Activated T-helper 17 cell treated with anti-CD3 and anti-CD28 coated beads, Interleukin-2, amount 50 U/mL, for 72 hours (primary cell): ENCODE measurements at regions not wholly inside any gene's neighbourhood (a gene's known extent, or its start where the extent isn't known, plus 50 kb on each side); places are given as distances from the start of the nearest gene placed in this dataset.

Source experiments
- ATAC-seq: fragments of 150-1000 bp; cut with Tn5 transposase; replicated peaks from 2 replicates; pipeline ENCODE4 v1.10.0; 2021; ENCODE audit warnings: mild to moderate bottlenecking, moderate library complexity
- H3K27ac Mint-ChIP-seq: one replicate; pipeline ENCODE4 v1.8.0; 2022; ENCODE audit warnings: mixed read lengths
- H3K27me3 Mint-ChIP-seq: one replicate; pipeline ENCODE4 v1.8.0; 2022; ENCODE audit warnings: mixed read lengths
- H3K36me3 Mint-ChIP-seq: one replicate; pipeline ENCODE4 v1.8.0; 2022; ENCODE audit warnings: low read depth, mild to moderate bottlenecking, mixed read lengths
- H3K4me1 Mint-ChIP-seq: one replicate; pipeline ENCODE4 v1.8.0; 2022; ENCODE audit warnings: mixed read lengths
- H3K4me3 Mint-ChIP-seq: one replicate; pipeline ENCODE4 v1.8.0; 2022; ENCODE audit warnings: mild to moderate bottlenecking, mixed read lengths
- H3K9me3 Mint-ChIP-seq: one replicate; pipeline ENCODE4 v1.8.0; 2022; ENCODE audit warnings: mixed read lengths

DNA sequence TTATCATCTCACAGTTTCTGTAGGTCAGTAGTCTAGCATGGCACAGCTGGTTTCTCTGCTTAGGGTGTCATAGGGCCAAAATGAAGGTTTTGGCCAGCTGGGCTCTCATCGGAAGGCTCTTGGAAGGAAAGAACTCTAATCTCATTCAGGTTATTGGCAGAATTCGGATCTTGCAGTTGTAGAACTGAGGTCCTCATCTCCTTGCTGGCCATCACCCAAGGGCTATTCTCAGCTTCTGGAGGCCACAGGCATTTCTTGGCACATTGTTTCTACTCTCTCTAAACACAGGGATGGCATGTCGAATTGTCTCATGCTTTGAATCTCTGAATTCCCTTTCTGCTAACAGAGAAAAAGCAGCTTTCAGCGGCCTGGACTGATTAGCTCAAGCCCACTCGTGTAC is 258.0 kb upstream of the SMARCA2 start:
- Mint-ChIP-seq H3K9me3 (no peaks in the 10 kb centered on the region), H3K27me3 (peaks cover 8% of the 10 kb centered on the region)

DNA sequence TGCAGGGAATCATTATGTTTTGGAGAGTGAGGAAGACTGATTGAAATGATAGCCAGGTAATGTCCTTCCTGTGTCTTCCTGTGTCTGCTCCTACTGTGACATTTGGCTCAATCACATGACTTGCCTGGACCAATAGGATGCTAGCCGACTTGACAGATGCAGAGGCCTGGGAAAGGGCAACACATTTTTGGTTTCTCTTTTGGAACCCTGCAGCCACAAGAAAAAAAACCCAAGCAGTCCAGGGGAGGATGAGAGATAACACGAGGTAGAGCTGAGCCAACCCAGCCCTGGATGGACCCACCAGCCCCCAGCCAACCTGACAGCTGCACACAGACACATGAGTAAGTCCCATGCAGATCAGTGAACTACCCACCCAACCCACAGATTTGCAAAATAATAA is 256.1 kb upstream of the SMARCA2 start:
- Mint-ChIP-seq H3K36me3 (no peaks in the 10 kb centered on the region), H3K9me3 (no peaks in the 10 kb centered on the region), H3K4me3 (no peak overlapping the region), H3K27me3 (peaks cover 8% of the 10 kb centered on the region), H3K27ac (no peak overlapping the region), H3K4me1 (no peaks in the 10 kb centered on the region)
- no peak for ATAC-seq

More for the DNA sequence above, 258.0 kb upstream of the SMARCA2 start:
- Mint-ChIP-seq H3K4me1 (no peaks in the 10 kb centered on the region), H3K36me3 (no peaks in the 10 kb centered on the region), H3K4me3 (no peak overlapping the region), H3K27ac (no peak overlapping the region)
- ATAC-seq: no peak

- no peaks in the 10 kb centered on the region for H3K36me3 Mint-ChIP-seq
- no peak overlapping the region for H3K4me3 Mint-ChIP-seq
- peaks cover 8% of the 10 kb centered on the region for H3K27me3 Mint-ChIP-seq
- ATAC-seq: no peak
- H3K27ac Mint-ChIP-seq: no peak overlapping the region
- no peaks in the 10 kb centered on the region for H3K4me1 Mint-ChIP-seq
- no peaks in the 10 kb centered on the region for H3K9me3 Mint-ChIP-seq
These were observed 255.3 kb upstream of the SMARCA2 start for GRCh38 chr9:1759771-1760300.

GRCh38 chr9:1761807-1762206 is 253.3 kb upstream of the SMARCA2 start:
- H3K4me1 Mint-ChIP-seq: no peaks in the 10 kb centered on the region
- H3K36me3 Mint-ChIP-seq: no peaks in the 10 kb centered on the region
- peaks cover 6% of the 10 kb centered on the region for H3K27me3 Mint-ChIP-seq
- H3K9me3 Mint-ChIP-seq: no peaks in the 10 kb centered on the region
- H3K4me3 Mint-ChIP-seq: no peak overlapping the region
- no peak for ATAC-seq
- no peak overlapping the region for H3K27ac Mint-ChIP-seq

DNA sequence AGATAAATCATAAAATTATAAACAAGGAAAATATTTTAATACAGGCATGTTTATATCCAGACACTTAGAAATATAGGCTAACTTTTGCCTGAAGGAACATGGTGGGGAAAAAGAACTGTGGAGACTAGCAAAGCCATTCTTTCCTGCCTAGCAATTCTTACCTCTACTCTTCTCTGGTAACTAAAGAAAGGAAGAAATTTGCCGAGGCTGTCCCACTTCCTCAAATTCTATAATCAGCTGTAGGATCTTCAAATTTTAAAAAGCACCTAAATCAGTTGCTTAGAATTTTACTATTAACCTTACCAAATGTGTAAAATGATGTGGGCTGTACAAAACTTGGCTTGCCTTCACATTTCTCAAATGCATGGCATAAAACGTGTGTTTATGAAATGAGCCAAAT is 249.1 kb upstream of the SMARCA2 start:
- ATAC-seq: no peak
- H3K27ac Mint-ChIP-seq: no peak overlapping the region
- H3K27me3 Mint-ChIP-seq: peaks cover 16% of the 10 kb centered on the region
- H3K4me1 Mint-ChIP-seq: no peaks in the 10 kb centered on the region
- no peak overlapping the region for H3K4me3 Mint-ChIP-seq
- no peaks in the 10 kb centered on the region for H3K9me3 Mint-ChIP-seq
- no peaks in the 10 kb centered on the region for H3K36me3 Mint-ChIP-seq

DNA sequence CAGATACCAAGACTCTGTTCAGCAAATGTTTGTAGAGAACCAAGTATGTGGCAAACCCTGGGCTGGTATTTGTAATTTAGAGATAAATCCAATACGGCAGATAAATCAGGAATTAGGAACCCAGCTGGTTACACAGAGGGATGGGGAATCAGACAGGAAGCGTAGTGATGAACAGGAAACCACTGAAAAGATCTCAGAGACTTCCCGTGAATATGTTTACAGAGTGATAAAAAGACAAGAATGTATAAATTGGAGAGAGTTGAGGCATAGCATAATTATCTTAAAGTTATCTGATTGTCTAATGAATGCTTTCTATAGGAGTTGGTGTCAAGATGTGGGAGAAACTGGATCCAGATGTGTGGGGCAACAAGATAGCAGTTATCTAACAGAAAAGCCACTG is 246.6 kb upstream of the SMARCA2 start:
- no peak for ATAC-seq
- Mint-ChIP-seq H3K9me3 (no peaks in the 10 kb centered on the region), H3K4me3 (no peak overlapping the region), H3K4me1 (no peaks in the 10 kb centered on the region), H3K27ac (no peak overlapping the region), H3K27me3 (peaks cover 18% of the 10 kb centered on the region), H3K36me3 (no peaks in the 10 kb centered on the region)

DNA sequence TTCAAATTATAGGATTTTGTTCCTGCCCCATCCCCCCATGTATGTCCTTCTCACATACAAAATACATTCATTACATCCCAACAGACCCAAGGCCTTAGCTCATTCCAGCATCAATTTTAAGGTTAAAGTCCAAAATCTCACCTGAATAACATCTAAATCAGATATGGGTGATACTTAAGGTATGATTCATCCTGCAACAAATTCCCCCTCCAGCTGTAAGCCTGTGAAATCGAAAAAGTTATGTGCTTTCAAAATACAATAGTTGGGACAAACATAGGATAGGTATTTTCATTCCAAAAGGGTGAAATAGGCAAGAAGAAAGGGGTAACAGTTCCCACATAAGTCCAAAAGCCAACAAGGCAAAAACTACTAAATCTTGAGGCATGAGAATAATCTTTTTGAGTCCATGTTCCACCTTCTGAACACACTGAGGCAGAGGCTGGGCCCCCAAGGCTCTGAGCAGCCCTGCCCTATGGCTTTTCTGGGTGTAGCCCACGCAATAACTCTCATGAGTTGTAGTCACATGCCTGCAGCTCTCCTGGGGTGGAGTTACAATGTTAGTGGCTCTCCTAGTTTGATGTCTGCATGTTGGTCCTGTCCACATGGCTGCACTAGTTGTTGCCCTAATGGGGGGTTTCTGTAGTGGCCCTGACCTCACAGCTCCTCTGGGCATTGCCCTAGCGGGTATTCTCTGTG is 243.9 kb upstream of the SMARCA2 start:
- no peak overlapping the region for H3K4me3 Mint-ChIP-seq
- H3K27me3 Mint-ChIP-seq: peaks cover 18% of the 10 kb centered on the region
- no peaks in the 10 kb centered on the region for H3K9me3 Mint-ChIP-seq
- ATAC-seq: no peak
- H3K4me1 Mint-ChIP-seq: no peaks in the 10 kb centered on the region
- H3K27ac Mint-ChIP-seq: no peak overlapping the region
- H3K36me3 Mint-ChIP-seq: no peaks in the 10 kb centered on the region

- Mint-ChIP-seq H3K4me3 (no peak overlapping the region), H3K36me3 (no peaks in the 10 kb centered on the region), H3K9me3 (no peaks in the 10 kb centered on the region), H3K27ac (no peak overlapping the region), H3K27me3 (peaks cover 3% of the 10 kb centered on the region), H3K4me1 (no peaks in the 10 kb centered on the region)
- ATAC-seq: no peak
These were observed 239.9 kb upstream of the SMARCA2 start for GRCh38 chr9:1775230-1775629.

DNA sequence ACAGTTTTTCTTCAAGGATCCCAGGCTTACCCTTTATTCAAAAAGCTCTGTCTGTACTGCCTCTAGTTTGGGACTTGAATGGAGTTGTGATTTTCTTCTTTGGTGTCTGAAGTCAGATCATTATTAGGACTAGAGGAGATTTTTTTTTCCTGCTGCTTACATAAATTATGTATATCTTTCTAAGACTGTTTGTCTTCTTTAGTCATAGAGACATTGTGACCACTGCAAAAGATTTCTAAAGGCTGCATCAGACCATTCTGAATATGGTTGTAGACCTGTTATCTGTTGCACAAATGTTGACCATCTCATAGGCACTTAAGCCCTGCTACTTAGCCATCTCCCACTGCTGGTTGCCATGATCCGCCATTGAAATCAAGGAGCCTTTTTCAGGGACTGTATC is 238.5 kb upstream of the SMARCA2 start:
- Mint-ChIP-seq H3K27ac (no peak overlapping the region), H3K9me3 (no peaks in the 10 kb centered on the region), H3K4me1 (no peaks in the 10 kb centered on the region), H3K36me3 (no peaks in the 10 kb centered on the region), H3K4me3 (no peak overlapping the region), H3K27me3 (peaks cover 4% of the 10 kb centered on the region)
- no peak for ATAC-seq

DNA sequence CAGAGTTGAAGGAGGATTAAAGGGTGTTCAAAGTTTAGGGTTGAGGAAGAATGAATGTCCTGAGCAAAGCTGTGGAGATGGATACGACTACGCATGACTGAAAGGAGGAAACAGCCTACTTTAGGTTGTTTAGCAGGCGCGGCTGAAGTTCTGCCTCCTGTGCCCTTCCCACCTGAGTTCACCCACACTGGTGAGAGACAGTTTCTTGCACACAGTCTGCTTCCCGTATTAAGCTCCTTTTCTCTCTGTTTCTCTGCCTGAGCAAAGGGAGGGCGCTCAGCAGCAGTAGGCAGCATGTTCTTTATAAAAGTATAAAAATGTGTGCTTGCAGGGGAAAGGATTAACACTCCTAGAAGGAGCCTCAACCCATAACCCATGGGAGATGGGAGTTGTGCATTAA is 224.0 kb upstream of the SMARCA2 start:
- H3K27ac Mint-ChIP-seq: no peak overlapping the region
- H3K9me3 Mint-ChIP-seq: peaks cover 3% of the 10 kb centered on the region
- no peaks in the 10 kb centered on the region for H3K36me3 Mint-ChIP-seq
- no peaks in the 10 kb centered on the region for H3K4me1 Mint-ChIP-seq
- no peak for ATAC-seq
- peaks cover 12% of the 10 kb centered on the region for H3K27me3 Mint-ChIP-seq
- H3K4me3 Mint-ChIP-seq: no peak overlapping the region

- H3K4me1 Mint-ChIP-seq: no peaks in the 10 kb centered on the region
- H3K27me3 Mint-ChIP-seq: peaks cover 9% of the 10 kb centered on the region
- no peak overlapping the region for H3K27ac Mint-ChIP-seq
- H3K4me3 Mint-ChIP-seq: no peak overlapping the region
- peaks cover 3% of the 10 kb centered on the region for H3K9me3 Mint-ChIP-seq
- no peak for ATAC-seq
- H3K36me3 Mint-ChIP-seq: no peaks in the 10 kb centered on the region
These were observed 220.4 kb upstream of the SMARCA2 start for GRCh38 chr9:1794547-1795270.

GRCh38 chr9:1804128-1804865 is 210.8 kb upstream of the SMARCA2 start:
- no peaks in the 10 kb centered on the region for H3K27me3 Mint-ChIP-seq
- H3K9me3 Mint-ChIP-seq: no peaks in the 10 kb centered on the region
- H3K27ac Mint-ChIP-seq: no peak overlapping the region
- H3K4me3 Mint-ChIP-seq: no peak overlapping the region
- no peaks in the 10 kb centered on the region for H3K4me1 Mint-ChIP-seq
- peak; percentile 64 for ATAC-seq
- H3K36me3 Mint-ChIP-seq: no peaks in the 10 kb centered on the region

DNA sequence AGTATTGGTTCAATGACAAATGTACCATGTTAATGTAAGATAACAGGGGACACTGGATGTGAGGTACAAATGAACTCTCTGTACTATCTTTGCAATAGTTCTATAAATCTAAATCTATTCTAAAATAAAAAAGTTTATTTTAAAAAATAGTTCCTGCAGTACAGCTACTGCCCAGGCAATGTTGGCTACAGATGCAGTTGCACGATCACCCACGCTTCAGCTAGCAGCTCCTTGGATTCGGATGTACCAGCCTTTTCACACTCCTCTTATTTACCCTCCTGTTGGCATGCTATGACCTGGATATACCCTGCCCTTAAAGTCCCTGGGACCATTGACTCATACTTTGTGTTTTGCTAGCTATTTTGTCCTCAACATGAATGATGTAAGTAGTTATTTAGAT is 185.4 kb upstream of the SMARCA2 start:
- Mint-ChIP-seq H3K9me3 (no peaks in the 10 kb centered on the region), H3K4me1 (no peaks in the 10 kb centered on the region), H3K36me3 (no peaks in the 10 kb centered on the region), H3K27ac (no peak overlapping the region), H3K27me3 (peaks cover 21% of the 10 kb centered on the region), H3K4me3 (no peak overlapping the region)
- ATAC-seq: no peak

DNA sequence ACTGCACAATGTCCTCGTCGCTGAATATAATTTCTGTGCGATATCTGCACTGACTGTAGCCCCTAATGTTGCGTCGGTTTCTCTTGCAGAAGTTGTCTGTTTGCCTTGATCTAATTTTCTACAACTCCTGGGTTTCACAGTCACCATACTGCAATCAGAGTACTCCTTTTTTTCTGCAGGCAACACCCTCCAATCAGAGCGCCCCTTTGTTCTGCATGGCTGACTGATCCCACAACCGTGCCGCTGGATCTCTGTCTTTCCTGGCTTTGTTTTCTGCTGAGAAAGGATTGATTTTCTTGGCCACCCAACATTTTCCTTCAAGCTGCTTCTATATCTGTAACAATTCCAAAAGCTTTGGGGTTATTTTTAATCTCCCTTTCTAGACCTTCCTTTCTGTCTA is 182.2 kb upstream of the SMARCA2 start:
- no peaks in the 10 kb centered on the region for H3K36me3 Mint-ChIP-seq
- no peak overlapping the region for H3K27ac Mint-ChIP-seq
- no peaks in the 10 kb centered on the region for H3K9me3 Mint-ChIP-seq
- no peaks in the 10 kb centered on the region for H3K4me1 Mint-ChIP-seq
- no peaks in the 10 kb centered on the region for H3K27me3 Mint-ChIP-seq
- no peak for ATAC-seq
- no peak overlapping the region for H3K4me3 Mint-ChIP-seq
